SK-N-SH (cell line): ENCODE measurements at regions not wholly inside any gene's neighbourhood (a gene's known extent, or its start where the extent isn't known, plus 50 kb on each side); places are given as distances from the start of the nearest gene placed in this dataset.

Experiments used
- CTCF ChIA-PET: fragments of 300-600, 350-600 bp; formaldehyde crosslinking; extraction: SDS; loops from one replicate; lab custom pipeline; 2021; lab: Yijun Ruan, JAX
- POLR2A ChIA-PET: fragments of 350-600 bp; sonication (Branson Sonifier 250); formaldehyde crosslinking; extraction: SDS; loops from one replicate; lab custom pipeline; 2020; ENCODE audit warnings: antibody characterized with exemption, inconsistent platforms; lab: Yijun Ruan, JAX
- DNase-seq: peaks from one replicate; pipeline ENCODE4 v3.0.0; 2012
- H2AFZ ChIP-seq: fragments of 200-600 bp; sonication (generic); 2 replicates; pipeline ENCODE4 v1.8.1; 2016; ENCODE audit warnings: antibody characterized with exemption, mild to moderate bottlenecking, low read depth
- H3F3A ChIP-seq: fragments of 200-600 bp; sonication (generic); replicated peaks from 2 replicates; pipeline ENCODE3; 2016; ENCODE audit warnings: antibody characterized with exemption, mild to moderate bottlenecking; ENCODE audit not compliant: insufficient read depth
- H3K27ac ChIP-seq, 2 experiments: fragments of 200-500 bp in 1 of 2; fragments of 200-600 bp in 1 of 2; sonication (Bioruptor generic) in 1 of 2; sonication (generic), shearing (Covaris generic) in 1 of 2; 2 replicates each; pipeline versions ENCODE4 v1.5.1 to v1.6.1; 2014 to 2016; ENCODE audit warnings: low read depth in 2 of 2, inconsistent platforms in 1 of 2, low read length in 1 of 2, mild to moderate bottlenecking in 1 of 2, mixed read lengths in 1 of 2
- H3K27me3 ChIP-seq: fragments of 200-600 bp; sonication (generic), shearing (Covaris generic); 2 replicates; pipeline ENCODE4 v1.6.1; 2016; ENCODE audit warnings: mixed run types; ENCODE audit not compliant: insufficient read depth
- H3K36me3 ChIP-seq, 2 experiments: fragments of 200-500 bp in 1 of 2; fragments of 200-600 bp in 1 of 2; sonication (Bioruptor generic) in 1 of 2; sonication (generic) in 1 of 2; replicated peaks in 1 of 2; 2 replicates each; pipeline versions ENCODE3 to v1.5.1; 2014 to 2016; ENCODE audit warnings: low read length in 1 of 2, mild to moderate bottlenecking in 1 of 2; ENCODE audit not compliant: insufficient read depth in 2 of 2, control insufficient read depth in 1 of 2
- H3K4me1 ChIP-seq, 2 experiments: fragments of 200-500 bp in 1 of 2; fragments of 200-600 bp in 1 of 2; sonication (Bioruptor generic) in 1 of 2; sonication (generic), shearing (Covaris generic) in 1 of 2; 2 replicates each; pipeline versions ENCODE4 v1.5.1 to v1.6.1; 2014 to 2016; ENCODE audit warnings: low read depth in 1 of 2, low read length in 1 of 2, mixed run types in 1 of 2; ENCODE audit not compliant: insufficient read depth in 2 of 2, control insufficient read depth in 1 of 2
- H3K4me2 ChIP-seq: fragments of 200-600 bp; sonication (generic), shearing (Covaris generic); 2 replicates; pipeline ENCODE4 v1.6.1; 2017; ENCODE audit warnings: mixed run types
- H3K4me3 ChIP-seq, 2 experiments: fragments of 200-500 bp in 1 of 2; fragments of 200-600 bp in 1 of 2; sonication (Bioruptor generic) in 1 of 2; sonication (generic), shearing (Covaris generic) in 1 of 2; 2 replicates each; pipeline versions ENCODE4 v1.5.1 to v1.8.1; 2014 to 2016; ENCODE audit warnings: low read depth in 2 of 2, inconsistent platforms in 1 of 2, low read length in 1 of 2, mild to moderate bottlenecking in 1 of 2, mixed read lengths in 1 of 2, moderate library complexity in 1 of 2
- H3K79me2 ChIP-seq: fragments of 200-600 bp; sonication (generic); 2 replicates; pipeline ENCODE4 v1.8.1; 2017; ENCODE audit warnings: mild to moderate bottlenecking; ENCODE audit not compliant: insufficient read depth
- H3K9ac ChIP-seq: fragments of 200-600 bp; sonication (generic); 2 replicates; pipeline ENCODE4 v1.6.1; 2017; ENCODE audit warnings: mixed run types
- H3K9me2 ChIP-seq: fragments of 200-600 bp; sonication (generic); 2 replicates; pipeline ENCODE4 v1.6.1; 2017; ENCODE audit warnings: mixed run types
- H3K9me3 ChIP-seq: fragments of 200-600 bp; sonication (generic); 2 replicates; pipeline ENCODE4 v1.6.1; 2017; ENCODE audit warnings: mixed run types, mild to moderate bottlenecking, moderate library complexity
- H4K20me1 ChIP-seq: fragments of 200-600 bp; sonication (generic); 2 replicates; pipeline ENCODE4 v1.6.1; 2017; ENCODE audit warnings: mild to moderate bottlenecking, mixed run types; ENCODE audit not compliant: insufficient read depth
- FOSL2 ChIP-seq: IDR thresholded peaks from 2 replicates; pipeline ENCODE4 v1.4.0; 2012; ENCODE audit warnings: low read depth, mild to moderate bottlenecking, moderate library complexity, borderline replicate concordance
- FOXM1 ChIP-seq: IDR thresholded peaks from 2 replicates; pipeline ENCODE4 v1.4.0; 2012; ENCODE audit warnings: low read depth, mild to moderate bottlenecking
- GATA2 ChIP-seq: sonication (generic); formaldehyde crosslinking; IDR thresholded peaks from 2 replicates; pipeline ENCODE4 v1.5.0; 2020; ENCODE audit warnings: mild to moderate bottlenecking, missing genetic modification reagents
- IRF3 ChIP-seq: fragments of 150-350 bp; IDR thresholded peaks from 2 replicates; pipeline ENCODE4 v1.6.1; 2016; ENCODE audit warnings: mild to moderate bottlenecking, low read depth, low read length
- MEF2A ChIP-seq: IDR thresholded peaks from 2 replicates; pipeline ENCODE4 v1.4.0; 2012; ENCODE audit warnings: low read depth, borderline replicate concordance
- MXI1 ChIP-seq: IDR thresholded peaks from 2 replicates; pipeline ENCODE4 v1.6.1; 2012; ENCODE audit warnings: mild to moderate bottlenecking, low read depth, low read length, improper control_type of control experiment
- NFIC ChIP-seq: IDR thresholded peaks from 2 replicates; pipeline ENCODE4 v1.4.0; 2012; ENCODE audit warnings: borderline replicate concordance
- POLR2AphosphoS5 ChIP-seq: IDR thresholded peaks from 2 replicates; pipeline ENCODE4 v1.6.1; 2012; ENCODE audit warnings: low read depth, low read length
- REST ChIP-seq: IDR thresholded peaks from 2 replicates; pipeline ENCODE4 v1.6.1; 2012; ENCODE audit warnings: mild to moderate bottlenecking, low read depth, low read length, moderate library complexity
- RFX5 ChIP-seq: IDR thresholded peaks from 2 replicates; pipeline ENCODE4 v1.6.1; 2012; ENCODE audit warnings: mild to moderate bottlenecking, improper control_type of control experiment, low read length
- RXRA ChIP-seq: IDR thresholded peaks from 2 replicates; pipeline ENCODE4 v1.4.0; 2012; ENCODE audit warnings: low read depth, mild to moderate bottlenecking, borderline replicate concordance
- SMC3 ChIP-seq: IDR thresholded peaks from 2 replicates; pipeline ENCODE4 v1.6.1; 2012; ENCODE audit warnings: low read depth, low read length, improper control_type of control experiment
- TAF1 ChIP-seq: IDR thresholded peaks from 2 replicates; pipeline ENCODE4 v1.6.1; 2012; ENCODE audit warnings: low read depth, mild to moderate bottlenecking, low read length, moderate library complexity, borderline replicate concordance
- TCF12 ChIP-seq: IDR thresholded peaks from 2 replicates; pipeline ENCODE4 v1.4.0; 2012
- TEAD4 ChIP-seq: IDR thresholded peaks from 2 replicates; pipeline ENCODE4 v1.4.0; 2012; ENCODE audit warnings: mild to moderate bottlenecking, borderline replicate concordance; ENCODE audit not compliant: insufficient read depth
- USF1 ChIP-seq: IDR thresholded peaks from 2 replicates; pipeline ENCODE4 v1.4.0; 2012; ENCODE audit warnings: low read depth, borderline replicate concordance
- YY1 ChIP-seq: IDR thresholded peaks from 2 replicates; pipeline ENCODE4 v1.4.0; 2012; ENCODE audit warnings: low read depth, mild to moderate bottlenecking
- WGBS: methylation state at CpG from one replicate; pipeline ENCODE4 v1.1.6; 2017; ENCODE audit warnings: low lambda C conversion rate; 5-methylcytosine and 5-hydroxymethylcytosine counted together
- TF ChIP-seq, protein P1 (sequence below): fragments of 150-350 bp; IDR thresholded peaks from 2 replicates; pipeline ENCODE4 v1.6.1; 2017; ENCODE audit warnings: antibody characterized with exemption, low read length, low read depth, borderline replicate concordance
- TF ChIP-seq, protein P2 (sequence below): IDR thresholded peaks from 2 replicates; pipeline ENCODE4 v1.4.0; 2012; ENCODE audit warnings: low read depth, borderline replicate concordance

DNA sequence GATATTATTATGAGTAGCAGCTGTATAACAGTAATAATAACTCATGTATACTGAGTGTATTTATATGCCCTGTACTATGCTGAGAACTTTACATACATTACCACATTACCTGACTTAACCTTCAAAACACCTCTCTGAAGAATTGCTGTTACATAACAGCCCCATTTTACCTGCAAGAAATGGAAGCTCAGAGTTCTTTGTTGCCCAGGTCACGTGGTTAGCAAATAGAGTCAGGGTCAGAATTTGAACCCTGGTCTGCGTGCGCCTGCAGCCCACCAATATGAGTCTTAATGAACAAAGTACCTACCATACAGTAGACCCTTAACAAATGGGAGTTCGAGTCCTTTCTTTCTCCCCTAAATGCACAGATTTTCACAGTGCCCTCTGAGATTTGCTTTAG, 101.9 kb downstream of the MCFD2 start:
- H3K36me3 ChIP-seq: peaks cover 0 to 2% of the 10 kb centered on the region in 2 experiments
- TF ChIP-seq TAF1: no peak
- no peak for TF ChIP-seq NFIC
- no peak overlapping the region for H2AFZ ChIP-seq
- H3K9me3 ChIP-seq: no peaks in the 10 kb centered on the region
- peak; percentile 7 for DNase-seq
- WGBS: 98% methylated on average over 4 of the region's 4 CpGs
- peaks cover 36% of the 10 kb centered on the region for H3F3A ChIP-seq
- peak overlapping the region; percentile 94 to 97 for H3K27ac ChIP-seq
- H3K4me2 ChIP-seq: peak overlapping the region; percentile 72; the same call in 1 of the 2 replicates
- no peaks in the 10 kb centered on the region for H4K20me1 ChIP-seq
- H3K4me1 ChIP-seq: peaks cover 34 to 42% of the 10 kb centered on the region in 2 experiments
- H3K9me2 ChIP-seq: no peaks in the 10 kb centered on the region
- H3K4me3 ChIP-seq: no peak overlapping the region
- H3K9ac ChIP-seq: peak overlapping the region; percentile 73; the same call in 1 of the 2 replicates
- H3K79me2 ChIP-seq: no peaks in the 10 kb centered on the region
- POLR2A ChIA-PET: no interaction called here
- CTCF ChIA-PET: interaction anchor here (0.8 to 3.3 kb wide), 9 partner anchors 10 to 163 kb away, joined by 3 to 23 read pairs (median 3); no protein-coding TSS in a partner anchor
- no peaks in the 10 kb centered on the region for H3K27me3 ChIP-seq

DNA sequence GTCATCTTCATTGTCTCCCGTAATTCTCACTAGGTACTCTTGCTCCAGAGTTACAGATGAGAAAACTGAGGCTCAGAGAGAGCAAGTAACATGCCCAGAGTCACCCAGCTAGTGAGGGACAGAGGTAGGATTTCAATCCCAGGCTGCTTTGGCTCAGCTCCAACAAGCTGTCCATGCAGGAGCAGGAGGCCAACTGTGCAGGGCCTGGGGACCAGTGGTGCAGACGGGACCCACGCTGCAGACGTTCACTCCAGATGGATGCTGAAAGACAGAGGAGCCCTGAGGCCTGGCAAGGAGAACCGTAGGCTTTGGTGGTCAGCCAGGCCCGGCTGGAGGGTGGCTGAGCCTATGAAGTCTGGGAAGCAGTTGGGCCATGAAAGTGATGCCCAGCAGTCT, 102.6 kb downstream of the MCFD2 start:
- POLR2A ChIA-PET: interaction anchor here (0.8 kb wide), 1 partner anchor 187 kb away, joined by 4 read pairs; no protein-coding TSS in a partner anchor
- H3K79me2 ChIP-seq: no peaks in the 10 kb centered on the region
- no peaks in the 10 kb centered on the region for H3K27me3 ChIP-seq
- no peaks in the 10 kb centered on the region for H3K9me3 ChIP-seq
- WGBS: 32% methylated on average over 6 of the region's 6 CpGs
- CTCF ChIA-PET: interaction anchor here (0.6 to 3.3 kb wide), 10 partner anchors 9 to 549 kb away, joined by 3 to 23 read pairs (median 4); no protein-coding TSS in a partner anchor
- H2AFZ ChIP-seq: no peak overlapping the region
- no peaks in the 10 kb centered on the region for H4K20me1 ChIP-seq
- H3K4me2 ChIP-seq: peak overlapping the region; percentile 72
- H3K36me3 ChIP-seq: peaks cover 0 to 4% of the 10 kb centered on the region in 2 experiments
- peak overlapping the region in 1 of 2 experiments; percentile 19; a peak in 1 of 4 replicates for H3K4me3 ChIP-seq
- peak overlapping the region; percentile 73 for H3K9ac ChIP-seq
- H3K9me2 ChIP-seq: no peaks in the 10 kb centered on the region
- peaks cover 34 to 42% of the 10 kb centered on the region in 2 experiments for H3K4me1 ChIP-seq
- DNase-seq: peak; percentile 77
- H3F3A ChIP-seq: peaks cover 42% of the 10 kb centered on the region
- peak overlapping the region; percentile 94 to 97 for H3K27ac ChIP-seq
- TF ChIP-seq TCF12: no peak
- no peak for TF ChIP-seq RXRA
- TF ChIP-seq, protein P1, sequence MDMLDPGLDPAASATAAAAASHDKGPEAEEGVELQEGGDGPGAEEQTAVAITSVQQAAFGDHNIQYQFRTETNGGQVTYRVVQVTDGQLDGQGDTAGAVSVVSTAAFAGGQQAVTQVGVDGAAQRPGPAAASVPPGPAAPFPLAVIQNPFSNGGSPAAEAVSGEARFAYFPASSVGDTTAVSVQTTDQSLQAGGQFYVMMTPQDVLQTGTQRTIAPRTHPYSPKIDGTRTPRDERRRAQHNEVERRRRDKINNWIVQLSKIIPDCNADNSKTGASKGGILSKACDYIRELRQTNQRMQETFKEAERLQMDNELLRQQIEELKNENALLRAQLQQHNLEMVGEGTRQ: no peak
- no peak for TF ChIP-seq MEF2A
- 0 out of 2 replicates have a peak, but pooled peaks have one; percentile 1 for TF ChIP-seq YY1
- no peak for TF ChIP-seq FOXM1
- TF ChIP-seq FOSL2: no peak
- TF ChIP-seq, protein P2, sequence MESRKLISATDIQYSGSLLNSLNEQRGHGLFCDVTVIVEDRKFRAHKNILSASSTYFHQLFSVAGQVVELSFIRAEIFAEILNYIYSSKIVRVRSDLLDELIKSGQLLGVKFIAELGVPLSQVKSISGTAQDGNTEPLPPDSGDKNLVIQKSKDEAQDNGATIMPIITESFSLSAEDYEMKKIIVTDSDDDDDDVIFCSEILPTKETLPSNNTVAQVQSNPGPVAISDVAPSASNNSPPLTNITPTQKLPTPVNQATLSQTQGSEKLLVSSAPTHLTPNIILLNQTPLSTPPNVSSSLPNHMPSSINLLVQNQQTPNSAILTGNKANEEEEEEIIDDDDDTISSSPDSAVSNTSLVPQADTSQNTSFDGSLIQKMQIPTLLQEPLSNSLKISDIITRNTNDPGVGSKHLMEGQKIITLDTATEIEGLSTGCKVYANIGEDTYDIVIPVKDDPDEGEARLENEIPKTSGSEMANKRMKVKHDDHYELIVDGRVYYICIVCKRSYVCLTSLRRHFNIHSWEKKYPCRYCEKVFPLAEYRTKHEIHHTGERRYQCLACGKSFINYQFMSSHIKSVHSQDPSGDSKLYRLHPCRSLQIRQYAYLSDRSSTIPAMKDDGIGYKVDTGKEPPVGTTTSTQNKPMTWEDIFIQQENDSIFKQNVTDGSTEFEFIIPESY: no peak
- no peak for TF ChIP-seq IRF3
- TF ChIP-seq MXI1: peak; percentile 65; the same call in 1 of the 2 replicates
- no peak for TF ChIP-seq POLR2AphosphoS5
- no peak for TF ChIP-seq RFX5
- TF ChIP-seq REST: no peak
- TF ChIP-seq TEAD4: no peak
- TF ChIP-seq SMC3: no peak; the same call in 1 of the 2 replicates
- no peak for TF ChIP-seq GATA2
- TF ChIP-seq USF1: no peak
